GM13976 (cell line): ENCODE measurements at regions not wholly inside any gene's neighbourhood (a gene's known extent, or its start where the extent isn't known, plus 50 kb on each side); places are given as distances from the start of the nearest gene placed in this dataset.

Experiments used
- DNase-seq: peaks from one replicate; pipeline ENCODE4 v3.0.0; 2012; ENCODE audit warnings: low spot score
- CTCF ChIP-seq: IDR thresholded peaks from 2 replicates; pipeline ENCODE4 v1.5.1; 2012; ENCODE audit warnings: borderline replicate concordance, mild to moderate bottlenecking; ENCODE audit not compliant: insufficient read depth; ENCODE audit errors: extremely low read depth, missing control alignments, control extremely low read depth
- in situ Hi-C: fragments of 300-500 bp; cut with MboI; formaldehyde crosslinking; loops from one replicate; pipeline ENCODE4 v1.12.0; 2022; ENCODE audit warnings: low sequenced_read_pairs, mixed read lengths, inconsistent platforms; ENCODE audit not compliant: unreplicated experiment

- no peak for TF ChIP-seq CTCF
- in situ Hi-C loops: loop anchor here (25.0 kb wide), 1 partner anchor 271 kb away; no protein-coding TSS in a partner anchor
- DNase-seq: no peak
Observed at GRCh38 chr13:91141543-91142061, 205.9 kb upstream of the MIR17HG start.

- DNase-seq: no peak
- in situ Hi-C loops: loop anchor here (25.0 kb wide), 1 partner anchor 270 kb away; no protein-coding TSS in a partner anchor
- no peak for TF ChIP-seq CTCF
Observed at GRCh38 chr13:91142572-91142971, 204.9 kb upstream of the MIR17HG start.

DNA sequence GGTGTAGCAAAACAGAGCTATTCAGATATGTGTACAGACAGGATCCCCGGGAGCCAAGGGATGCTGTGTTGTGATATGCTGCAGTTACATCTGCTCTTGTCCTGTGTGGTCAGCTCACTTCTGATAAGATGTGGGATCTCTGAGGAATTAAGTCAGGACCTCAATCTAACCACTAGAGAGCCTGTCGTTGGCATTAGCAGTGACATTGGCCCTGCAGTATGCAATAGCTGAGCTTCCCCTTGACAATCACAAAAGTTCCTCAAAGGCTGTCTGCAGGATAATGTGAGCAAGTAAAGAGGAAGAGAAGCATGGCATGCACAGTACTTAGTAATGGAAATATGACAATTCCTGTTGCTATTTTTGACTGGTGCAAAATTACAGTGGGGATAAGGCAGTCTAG, 203.4 kb upstream of the MIR17HG start:
- in situ Hi-C loops: loop anchor here (25.0 kb wide), 1 partner anchor 268 kb away; no protein-coding TSS in a partner anchor
- DNase-seq: no peak
- TF ChIP-seq CTCF: no peak

DNA sequence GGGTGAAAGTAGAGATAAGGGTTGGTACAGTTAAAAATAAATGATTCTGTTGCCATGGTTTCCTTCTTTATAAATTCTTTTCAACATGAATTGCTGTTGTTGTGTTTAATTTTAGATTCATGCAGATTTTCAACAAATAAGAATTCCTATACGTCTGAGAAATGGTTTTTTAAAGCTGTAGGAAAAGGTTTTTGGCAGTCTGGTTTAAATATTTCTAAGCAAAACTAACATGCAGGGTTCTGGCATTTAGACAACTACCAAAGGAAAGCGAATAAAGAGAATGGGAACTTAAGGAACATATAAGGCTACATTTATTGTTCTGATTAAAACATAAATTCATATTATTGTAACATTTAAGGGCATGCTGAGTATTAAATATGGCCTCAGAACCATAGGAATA, 203.0 kb upstream of the MIR17HG start:
- TF ChIP-seq CTCF: no peak
- DNase-seq: no peak
- in situ Hi-C loops: loop anchor here (25.0 kb wide), 1 partner anchor 268 kb away; no protein-coding TSS in a partner anchor

- in situ Hi-C loops: loop anchor here (25.0 kb wide), 1 partner anchor 267 kb away; no protein-coding TSS in a partner anchor
- no peak for DNase-seq
Observed at GRCh38 chr13:91145571-91146205, 201.8 kb upstream of the MIR17HG start.

DNA sequence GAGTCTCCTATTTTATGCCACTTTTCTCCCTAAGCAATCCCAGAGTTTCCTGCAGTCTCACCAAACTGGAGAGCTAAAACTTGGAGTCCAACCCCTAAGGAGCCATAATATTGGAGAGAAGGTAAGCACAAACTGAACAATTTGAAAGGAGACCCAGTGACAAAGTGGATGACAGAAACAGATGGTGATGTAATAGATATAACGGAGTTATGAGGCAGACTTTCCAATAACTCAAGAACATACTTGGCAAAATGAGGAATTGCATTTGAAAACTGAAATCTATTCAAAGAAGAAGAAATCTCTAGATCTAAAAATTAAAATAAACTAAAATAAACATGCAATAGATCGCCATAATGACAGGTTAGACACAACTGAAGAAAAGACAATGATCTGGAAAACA, 200.9 kb upstream of the MIR17HG start:
- no peak for TF ChIP-seq CTCF
- in situ Hi-C loops: loop anchor here (25.0 kb wide), 1 partner anchor 266 kb away; no protein-coding TSS in a partner anchor
- no peak for DNase-seq

More at GRCh38 chr13:91145571-91146205, 201.8 kb upstream of the MIR17HG start:
- no peak for TF ChIP-seq CTCF
